ENCODE measurements at regions not wholly inside any gene's neighbourhood (a gene's known extent, or its start where the extent isn't known, plus 50 kb on each side); places are given as distances from the start of the nearest gene placed in this dataset.

DNA sequence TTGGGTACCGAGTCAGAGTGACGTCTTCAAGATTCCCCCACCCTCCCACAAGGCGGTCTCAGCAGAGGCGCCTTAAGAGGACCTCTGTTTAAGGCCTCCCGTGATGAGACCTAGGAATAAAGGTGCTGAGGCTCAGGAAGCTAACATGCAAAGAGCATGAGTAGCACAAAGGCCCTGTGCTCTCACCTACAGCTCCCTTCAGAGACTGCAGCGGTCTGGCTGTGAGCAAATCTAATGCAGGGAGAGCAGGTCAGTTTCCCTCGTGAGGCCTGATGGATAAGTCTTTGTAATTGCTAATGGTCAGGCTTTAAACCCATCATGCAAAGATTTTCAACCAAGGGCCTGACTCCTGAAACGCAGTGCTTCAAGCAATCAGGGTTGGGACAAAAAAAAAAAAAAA is 909.3 kb upstream of the GHITM start:
- TF ChIP-seq, protein P1, sequence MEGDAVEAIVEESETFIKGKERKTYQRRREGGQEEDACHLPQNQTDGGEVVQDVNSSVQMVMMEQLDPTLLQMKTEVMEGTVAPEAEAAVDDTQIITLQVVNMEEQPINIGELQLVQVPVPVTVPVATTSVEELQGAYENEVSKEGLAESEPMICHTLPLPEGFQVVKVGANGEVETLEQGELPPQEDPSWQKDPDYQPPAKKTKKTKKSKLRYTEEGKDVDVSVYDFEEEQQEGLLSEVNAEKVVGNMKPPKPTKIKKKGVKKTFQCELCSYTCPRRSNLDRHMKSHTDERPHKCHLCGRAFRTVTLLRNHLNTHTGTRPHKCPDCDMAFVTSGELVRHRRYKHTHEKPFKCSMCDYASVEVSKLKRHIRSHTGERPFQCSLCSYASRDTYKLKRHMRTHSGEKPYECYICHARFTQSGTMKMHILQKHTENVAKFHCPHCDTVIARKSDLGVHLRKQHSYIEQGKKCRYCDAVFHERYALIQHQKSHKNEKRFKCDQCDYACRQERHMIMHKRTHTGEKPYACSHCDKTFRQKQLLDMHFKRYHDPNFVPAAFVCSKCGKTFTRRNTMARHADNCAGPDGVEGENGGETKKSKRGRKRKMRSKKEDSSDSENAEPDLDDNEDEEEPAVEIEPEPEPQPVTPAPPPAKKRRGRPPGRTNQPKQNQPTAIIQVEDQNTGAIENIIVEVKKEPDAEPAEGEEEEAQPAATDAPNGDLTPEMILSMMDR (IDR thresholded peaks at IDR 0.05), result no peak
- TF ChIP-seq POLR2AphosphoS5 (IDR thresholded peaks at IDR 0.05) (no peak), EP300 (IDR thresholded peaks at IDR 0.05) (no peak), POLR2A (IDR thresholded peaks at IDR 0.05) (no peak)
